Femur (tissue), 1 donor: ENCODE measurements at regions not wholly inside any gene's neighbourhood (a gene's known extent, or its start where the extent isn't known, plus 50 kb on each side); places are given as distances from the start of the nearest gene placed in this dataset.
"Not testable (repeated sequence)": the region's sequence is repeated elsewhere in the genome, so short reads cannot be mapped to it uniquely, and the experiment has no call there.

Source experiments
- DNase-seq: peaks from one replicate; pipeline ENCODE4 v3.0.0-alpha.2; 2017

DNA sequence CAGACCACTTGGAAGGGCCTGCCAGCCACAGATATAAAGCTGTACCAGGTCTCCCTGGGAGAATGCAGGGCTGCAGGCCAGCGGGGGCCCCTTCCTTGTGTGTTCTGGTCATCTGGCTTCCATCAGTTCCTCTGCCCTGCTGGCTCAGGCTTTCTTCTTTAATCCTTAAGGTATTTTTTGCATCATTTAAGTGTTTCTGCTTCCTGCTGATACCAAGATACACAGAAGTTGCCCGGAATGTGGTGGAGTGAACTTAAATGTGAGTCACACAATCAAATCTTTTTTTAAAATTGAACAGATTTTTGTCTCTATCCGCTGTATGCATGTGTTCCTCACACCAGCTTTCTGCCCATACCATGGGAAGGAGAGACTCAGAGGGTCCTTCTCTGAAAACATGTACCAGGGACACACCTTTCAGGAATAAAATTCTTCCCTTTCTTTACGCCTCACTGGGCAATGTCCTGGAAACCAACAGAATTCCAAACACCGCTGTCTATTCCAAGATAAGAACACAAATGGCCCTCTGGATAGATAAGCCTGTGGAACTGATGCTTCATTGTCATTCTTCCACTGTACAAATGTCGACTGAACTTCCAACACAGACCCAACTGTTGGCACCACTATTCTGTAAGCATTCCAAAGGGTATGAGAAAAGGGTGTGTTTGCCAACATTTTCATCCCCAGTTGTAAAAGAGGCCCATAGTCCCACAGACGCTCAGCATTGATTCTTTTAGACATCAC is 206.2 kb upstream of the MYLIP start:
- peak; percentile 35 for DNase-seq

DNA sequence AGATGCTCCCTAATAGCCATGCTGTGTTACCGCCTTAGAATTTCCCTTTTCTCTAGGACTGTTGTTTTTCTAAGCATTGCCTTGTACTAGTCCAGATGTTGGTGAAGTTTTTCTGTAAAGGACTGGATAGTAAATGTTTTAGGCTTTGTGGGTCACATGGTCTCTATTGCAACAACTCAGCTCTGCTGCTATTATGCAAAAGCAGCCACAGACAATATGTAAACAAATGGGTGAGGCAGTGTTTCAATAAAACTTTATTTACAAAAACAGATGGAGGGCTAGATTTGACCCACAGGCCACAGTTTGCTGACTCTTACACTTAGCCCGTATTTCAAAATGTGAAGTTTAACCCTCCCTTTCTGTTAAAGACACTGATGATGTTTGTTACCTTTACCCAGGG is 207.6 kb upstream of the MYLIP start:
- no peak for DNase-seq

DNA sequence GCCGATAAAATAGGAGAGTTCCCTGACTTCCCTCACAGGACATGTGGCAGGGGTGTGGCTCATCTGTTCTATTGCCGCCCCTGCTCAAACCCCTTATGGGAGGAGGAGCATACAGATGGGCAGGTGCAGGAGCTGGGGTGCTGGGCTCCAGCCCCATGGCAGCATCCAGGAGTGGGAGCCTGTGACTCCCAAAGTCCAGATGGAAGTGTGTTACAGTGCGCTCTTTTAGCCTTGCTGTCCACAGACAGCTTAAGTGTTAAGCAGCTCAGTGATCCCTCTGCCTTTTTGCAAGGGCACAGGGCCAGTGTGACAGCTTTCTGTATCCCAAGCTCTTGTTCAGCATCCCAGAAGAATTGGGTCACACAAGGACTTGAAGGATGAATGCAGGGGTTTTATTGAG is 212.3 kb upstream of the MYLIP start:
- DNase-seq = no peak

DNA sequence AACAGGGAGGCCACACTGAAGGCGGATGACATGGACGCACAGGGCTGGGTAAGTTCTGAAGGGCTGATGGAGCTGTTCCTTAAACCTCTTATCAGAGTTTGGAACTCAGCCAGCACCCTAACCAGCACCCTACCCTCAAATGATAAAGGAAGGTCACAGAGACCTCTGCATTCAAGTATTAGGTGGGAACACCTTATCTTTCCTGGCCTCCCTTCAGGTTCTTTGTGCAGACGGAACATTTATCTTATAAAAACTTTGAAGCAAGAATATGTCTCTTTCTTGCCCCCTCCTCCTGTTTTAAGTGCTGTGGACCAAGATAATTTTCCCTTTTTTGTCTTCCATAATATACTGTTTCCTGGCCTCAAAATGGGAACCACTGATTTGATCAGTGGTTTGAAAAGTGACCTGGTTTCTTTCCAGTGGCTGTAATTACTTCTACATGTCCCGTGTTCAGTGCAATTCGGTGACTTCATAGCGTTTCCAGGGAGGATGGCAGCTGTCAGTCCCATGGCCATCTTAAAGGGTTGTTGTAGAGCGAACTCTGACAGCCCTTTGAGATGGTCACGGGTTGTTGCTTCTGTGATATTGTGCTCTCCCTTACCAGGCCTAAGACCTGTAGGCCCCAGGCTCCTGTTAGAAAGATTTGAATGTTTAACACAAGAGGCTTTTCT is 213.2 kb upstream of the MYLIP start:
- DNase-seq = no peak

DNA sequence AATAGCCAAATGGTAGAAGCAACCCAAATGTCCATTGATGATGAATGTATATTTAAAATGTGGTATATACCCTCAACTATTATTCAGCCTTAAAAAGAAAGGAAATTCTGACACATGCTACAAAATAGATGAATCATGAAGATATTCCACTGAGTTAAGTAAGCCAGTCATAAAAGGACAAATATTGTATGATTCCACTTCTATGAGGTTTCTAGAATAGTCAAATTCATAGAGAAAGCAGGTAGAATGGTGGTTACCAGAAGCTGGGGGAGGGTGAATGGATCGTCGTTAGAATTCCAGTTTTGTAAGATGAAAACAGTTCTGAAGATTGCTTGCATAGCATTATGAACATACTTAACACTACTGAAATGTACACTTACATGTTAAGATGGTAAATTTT is 214.3 kb upstream of the MYLIP start:
- no peak for DNase-seq

DNA sequence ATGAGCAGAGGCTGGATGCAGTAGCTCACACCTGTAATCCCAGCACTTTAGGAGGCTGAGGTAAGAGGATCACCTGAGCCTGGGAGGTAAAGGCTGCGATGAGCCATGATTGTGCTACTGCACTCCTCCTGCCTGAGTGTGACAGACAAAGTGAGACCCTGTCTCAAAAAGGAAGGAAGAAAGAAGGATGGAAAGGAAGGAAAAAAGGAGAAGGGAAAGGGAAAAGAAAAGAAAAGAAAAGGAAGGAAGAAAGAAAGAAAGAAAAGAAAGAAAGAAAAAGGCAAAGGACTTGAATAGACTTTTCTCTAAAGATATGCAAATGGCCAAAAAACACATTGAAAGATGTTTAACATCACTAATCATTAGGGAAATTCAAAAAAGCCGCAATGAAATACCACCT is 215.3 kb upstream of the MYLIP start:
- no peak for DNase-seq

DNA sequence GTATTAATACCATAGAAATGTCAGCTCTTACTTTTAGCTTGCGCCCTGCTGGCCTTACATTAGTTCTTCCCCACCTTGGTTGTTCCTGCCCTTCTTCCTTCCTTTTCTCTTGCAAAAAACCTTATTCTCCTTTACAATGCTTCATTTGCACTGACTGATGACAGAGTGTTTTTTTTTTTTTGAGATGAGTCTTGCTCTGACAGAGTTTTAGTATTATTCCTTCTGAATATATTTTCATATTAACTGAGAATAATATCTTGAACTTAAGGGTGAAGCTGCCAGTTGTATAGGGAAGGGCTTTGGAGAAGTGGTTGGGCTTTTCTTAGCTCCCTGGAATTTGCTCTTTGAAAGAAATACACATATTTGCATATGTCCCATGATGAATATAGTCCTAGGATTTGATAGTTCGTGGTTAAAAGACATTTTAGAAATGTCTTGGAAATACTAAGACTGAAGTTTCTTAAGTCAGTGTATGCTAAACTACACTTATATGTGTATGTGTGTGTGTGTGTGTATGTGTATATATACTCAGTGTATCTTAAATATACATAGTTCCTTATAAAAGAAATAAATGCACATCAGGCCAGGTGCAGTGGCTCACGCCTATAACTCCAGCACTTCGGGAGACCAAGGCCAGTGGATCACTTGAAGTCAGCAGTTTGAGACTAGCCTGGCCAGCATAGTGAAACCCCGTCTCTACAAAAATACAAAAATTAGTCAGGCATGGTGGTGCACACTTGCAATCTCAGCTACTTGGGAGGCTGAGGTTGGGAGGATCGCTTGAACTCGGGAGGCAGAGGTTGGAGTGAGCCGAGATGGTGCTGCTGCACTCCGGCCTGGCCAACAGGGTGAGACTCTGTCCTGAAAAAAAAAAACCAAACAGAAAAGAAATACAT is 216.1 kb upstream of the MYLIP start:
- no peak for DNase-seq

DNA sequence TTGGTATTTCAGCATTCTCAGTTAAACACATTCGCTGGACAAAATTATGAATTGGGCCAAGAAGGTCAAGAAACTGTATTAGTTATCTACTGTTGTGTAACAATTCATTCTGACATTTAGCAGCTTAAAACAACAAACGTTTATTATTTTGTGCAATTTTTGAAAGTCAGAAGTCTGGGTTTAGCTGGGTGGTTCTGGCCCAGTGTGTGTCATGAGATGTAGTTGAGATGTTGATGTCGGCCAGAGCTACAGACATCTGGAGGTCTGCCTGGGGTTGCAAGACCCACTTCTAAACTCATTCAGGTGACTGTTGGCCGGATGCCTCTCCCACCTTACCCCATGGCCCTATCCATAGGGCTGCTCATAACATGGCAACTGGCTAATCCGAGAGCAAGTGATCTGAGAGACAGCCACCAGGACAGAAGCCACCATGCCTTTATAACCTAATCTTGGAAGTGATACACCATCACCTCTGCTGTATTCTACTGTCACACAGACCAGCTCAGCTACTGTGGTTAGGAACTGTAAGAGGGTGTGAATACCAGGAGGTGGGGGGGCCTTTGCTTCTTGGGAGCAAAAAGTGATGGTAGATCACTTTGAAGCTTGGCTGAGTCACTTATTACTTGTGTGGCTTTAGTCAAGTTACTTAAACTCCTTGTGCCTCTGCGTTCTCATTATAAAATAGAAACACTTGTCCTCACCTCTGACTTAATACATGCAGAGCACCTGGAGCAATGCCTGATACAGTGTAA is 217.0 kb upstream of the MYLIP start:
- no peak for DNase-seq

DNA sequence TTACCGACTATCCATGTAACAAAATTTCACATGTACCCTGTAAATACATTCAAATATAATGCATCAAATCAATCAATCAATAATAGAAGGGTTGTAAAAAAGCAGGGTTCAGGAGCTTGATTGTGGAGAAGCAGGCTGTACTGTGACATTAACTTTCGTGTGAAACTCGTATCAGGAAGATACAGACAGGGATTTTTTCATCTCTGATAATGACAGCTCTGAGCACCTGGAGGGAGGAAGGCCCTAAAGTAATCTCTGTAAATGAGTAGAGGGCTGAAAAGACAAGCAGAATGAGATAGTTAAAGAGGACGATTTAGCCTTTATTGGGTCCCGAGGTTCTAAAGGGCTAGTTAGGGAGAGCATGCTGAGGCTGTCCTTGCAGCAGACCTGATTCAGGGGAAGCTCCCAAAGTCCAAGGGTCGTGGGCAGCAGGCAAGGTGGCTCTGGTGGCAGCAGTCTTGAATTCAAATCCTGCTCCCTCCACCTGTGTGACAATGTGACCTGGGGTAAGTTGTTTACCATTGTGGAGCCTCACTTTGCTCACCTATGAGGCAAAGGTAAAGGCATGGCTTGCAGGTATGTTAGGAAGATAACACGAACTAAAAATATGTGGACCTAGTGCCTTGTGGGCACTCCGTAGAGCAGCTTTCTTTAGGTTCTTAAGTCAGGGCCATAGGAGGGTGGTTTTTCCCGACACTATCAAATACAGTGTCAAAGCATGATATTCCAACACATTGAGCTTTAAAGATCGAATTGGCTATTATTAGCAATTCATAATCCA is 219.4 kb upstream of the MYLIP start:
- no peak for DNase-seq

DNA sequence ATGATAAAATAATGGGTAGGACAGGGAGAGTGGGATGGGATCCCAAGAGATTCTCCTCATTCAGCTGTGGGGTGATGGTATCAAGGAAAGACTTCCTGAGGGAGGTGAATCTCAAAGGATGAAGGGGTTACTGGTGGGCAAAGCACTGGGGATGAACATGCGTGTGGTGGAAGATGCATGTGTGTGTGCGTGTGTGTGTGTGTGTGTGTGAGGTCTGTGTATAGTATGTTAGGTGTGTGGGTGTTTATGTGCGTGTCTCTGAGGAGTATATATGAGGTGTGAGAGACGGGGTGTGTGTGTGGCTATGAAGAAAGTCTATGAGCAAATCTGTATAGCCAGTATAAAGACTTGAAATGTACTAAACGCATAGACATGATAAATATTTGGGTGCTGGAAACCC is 220.0 kb upstream of the MYLIP start:
- DNase-seq = no peak

DNA sequence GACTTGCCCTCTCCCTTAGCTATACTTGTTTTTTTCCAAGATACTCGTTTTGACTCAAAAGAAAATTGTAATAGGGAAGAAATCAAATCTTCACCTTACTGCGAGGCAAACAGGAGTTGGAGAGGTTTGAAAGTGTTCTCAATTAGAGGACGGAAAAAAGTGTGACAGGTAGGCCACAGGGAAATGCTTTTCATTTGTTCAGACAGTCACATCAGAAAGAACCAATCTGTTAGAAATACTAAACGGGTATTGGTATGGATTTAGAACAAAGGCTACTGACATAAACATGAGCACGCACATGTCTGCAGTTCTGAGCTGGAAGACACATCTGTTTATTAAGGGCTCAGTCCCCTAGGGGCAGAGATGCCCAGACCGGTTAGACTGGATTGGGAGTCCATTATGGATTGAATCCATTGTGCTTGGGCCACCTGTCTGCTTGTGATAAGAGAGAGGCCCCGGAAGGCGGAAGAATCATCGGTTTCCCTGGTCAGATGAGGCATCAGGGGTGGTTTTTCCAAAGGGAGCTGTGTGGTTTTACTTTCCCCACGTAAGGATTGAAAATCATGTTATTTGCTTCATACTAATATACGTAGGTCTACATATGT is 220.9 kb upstream of the MYLIP start:
- no peak for DNase-seq

DNA sequence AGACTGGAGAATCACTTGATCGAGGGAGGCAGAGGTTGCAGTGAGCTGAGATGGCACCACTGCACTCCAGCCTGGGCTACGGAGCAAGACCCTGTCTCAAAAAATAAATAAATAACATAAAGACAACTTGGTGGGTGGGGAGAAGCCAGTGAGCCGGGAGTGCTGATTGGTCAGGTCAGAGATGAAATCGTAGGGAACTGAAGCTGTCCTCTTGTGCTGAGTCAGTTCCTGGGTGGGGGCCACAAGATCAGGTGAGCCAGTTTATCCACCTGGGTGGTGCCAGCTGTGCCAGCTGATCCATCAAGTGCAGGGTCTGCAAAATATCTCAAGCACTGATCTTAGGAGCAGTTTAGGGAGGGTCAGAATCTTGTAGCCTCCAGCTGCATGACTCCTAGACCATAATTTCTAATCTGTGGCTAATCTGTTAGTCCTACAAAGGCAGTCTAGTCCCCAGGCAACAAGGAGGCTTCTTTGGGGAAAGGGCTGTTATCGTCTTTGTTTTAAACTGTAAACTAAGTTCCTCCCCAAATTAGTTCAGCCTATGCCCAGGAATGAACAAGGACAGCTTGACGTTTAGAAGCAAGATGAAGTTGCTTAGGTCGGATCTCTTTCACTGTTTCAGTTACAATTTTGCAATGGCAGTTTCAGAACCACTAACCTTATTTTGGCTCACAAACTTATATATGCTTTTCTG is 221.5 kb upstream of the MYLIP start:
- not testable (repeated sequence) for DNase-seq

DNA sequence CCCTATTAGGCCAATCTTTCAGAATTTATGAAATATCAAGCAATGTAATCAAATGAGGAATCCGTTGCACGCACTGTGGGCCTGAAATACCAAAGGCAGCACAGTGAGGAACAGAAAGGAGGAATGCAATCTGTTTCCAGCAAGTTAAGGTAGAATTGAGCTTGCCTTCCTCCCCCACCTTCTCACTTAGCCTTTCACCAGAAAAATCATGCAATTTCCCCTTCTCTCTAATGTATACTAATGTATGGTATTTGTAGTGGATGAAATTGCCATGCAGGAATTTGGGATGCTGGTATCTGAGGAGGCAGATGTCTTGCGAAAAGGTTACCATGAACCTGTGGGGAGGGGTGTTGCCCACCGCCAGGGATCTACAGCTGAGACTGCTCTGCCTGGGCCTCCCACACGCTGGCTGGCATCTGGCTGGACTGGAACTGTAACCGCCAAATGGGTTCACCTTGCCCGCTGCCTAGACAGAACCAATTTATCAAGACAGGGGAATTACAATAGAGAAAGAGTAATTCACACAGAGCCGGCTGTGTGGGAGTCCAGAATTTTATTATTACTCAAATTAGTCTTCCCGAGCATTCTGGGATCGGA is 222.4 kb upstream of the MYLIP start:
- no peak for DNase-seq

DNA sequence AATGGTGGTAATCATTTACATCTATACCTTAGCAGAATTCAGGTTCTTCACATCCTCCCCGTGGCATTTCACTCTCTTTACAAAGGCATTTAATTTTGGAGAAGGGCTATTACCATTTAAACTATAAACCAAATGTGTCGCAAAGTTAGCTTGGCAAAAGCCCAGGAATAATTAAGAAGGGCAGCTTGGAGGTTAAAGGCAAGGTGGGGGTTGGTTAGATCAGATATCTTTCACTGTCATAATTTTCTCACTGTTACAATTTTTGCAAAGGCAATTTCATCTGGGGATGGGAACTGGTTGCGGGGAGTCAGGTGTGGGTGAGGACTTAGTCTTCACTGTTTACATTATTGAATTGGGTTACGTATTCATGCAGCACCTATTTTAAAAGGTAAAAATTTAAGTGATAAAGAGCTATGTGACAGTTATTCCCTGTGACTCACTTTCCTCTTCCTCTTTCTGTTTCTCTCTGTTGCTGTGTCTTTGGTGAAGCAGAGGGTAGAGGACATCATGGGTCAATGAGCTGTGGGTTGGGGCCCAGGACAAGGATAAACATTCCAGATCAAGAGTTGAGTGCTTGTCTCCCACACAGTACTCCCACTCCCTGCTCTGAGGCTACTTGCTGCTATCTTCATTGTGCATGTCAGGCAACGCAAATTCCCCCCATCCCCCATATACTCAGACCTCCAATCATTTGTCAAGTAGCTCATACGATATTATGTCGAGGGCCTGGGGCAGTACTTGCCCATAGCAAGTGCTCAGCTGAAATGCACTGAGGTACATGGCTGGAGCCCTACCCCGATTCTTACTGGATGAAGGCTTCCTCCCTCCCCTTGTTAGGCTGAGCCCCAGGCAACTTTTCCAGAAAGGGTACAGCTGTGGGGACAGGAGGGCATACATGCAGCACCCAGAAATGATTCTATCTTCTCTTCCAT is 223.1 kb upstream of the MYLIP start:
- no peak for DNase-seq

DNA sequence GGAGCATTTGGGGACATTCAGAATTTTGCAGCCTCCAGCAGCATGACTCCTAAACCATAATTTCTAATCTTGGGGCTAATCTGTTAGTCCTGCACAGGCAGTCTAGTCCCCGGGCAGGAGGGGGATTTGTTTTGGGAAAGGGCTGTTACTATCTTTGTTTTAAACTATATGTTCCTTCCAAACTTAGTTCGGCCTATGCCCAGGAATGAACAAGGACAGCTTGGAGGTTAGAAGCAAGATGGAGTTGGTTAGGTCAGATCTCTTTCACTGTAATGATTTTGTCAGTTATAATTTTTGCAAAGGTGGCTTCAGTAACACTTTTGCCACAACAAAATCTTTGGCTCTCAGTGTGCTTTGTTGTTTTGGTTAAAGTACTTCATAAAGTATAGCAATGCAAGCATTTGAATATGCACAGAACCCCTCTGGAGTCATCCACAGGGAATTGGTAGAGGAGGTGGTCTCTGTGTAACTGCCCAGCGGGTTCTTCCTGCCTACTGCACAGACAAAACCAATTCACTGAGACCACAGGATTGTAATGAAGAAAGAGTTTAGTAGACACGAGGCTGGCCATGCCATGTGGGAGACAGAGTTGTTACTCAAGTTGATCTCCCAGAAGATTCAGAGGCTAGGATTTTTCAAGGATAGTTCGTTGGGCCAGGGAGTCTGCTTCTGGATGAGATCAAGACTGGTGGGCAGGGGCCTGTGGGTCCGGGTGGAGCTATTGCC is 224.1 kb upstream of the MYLIP start:
- no peak for DNase-seq

DNA sequence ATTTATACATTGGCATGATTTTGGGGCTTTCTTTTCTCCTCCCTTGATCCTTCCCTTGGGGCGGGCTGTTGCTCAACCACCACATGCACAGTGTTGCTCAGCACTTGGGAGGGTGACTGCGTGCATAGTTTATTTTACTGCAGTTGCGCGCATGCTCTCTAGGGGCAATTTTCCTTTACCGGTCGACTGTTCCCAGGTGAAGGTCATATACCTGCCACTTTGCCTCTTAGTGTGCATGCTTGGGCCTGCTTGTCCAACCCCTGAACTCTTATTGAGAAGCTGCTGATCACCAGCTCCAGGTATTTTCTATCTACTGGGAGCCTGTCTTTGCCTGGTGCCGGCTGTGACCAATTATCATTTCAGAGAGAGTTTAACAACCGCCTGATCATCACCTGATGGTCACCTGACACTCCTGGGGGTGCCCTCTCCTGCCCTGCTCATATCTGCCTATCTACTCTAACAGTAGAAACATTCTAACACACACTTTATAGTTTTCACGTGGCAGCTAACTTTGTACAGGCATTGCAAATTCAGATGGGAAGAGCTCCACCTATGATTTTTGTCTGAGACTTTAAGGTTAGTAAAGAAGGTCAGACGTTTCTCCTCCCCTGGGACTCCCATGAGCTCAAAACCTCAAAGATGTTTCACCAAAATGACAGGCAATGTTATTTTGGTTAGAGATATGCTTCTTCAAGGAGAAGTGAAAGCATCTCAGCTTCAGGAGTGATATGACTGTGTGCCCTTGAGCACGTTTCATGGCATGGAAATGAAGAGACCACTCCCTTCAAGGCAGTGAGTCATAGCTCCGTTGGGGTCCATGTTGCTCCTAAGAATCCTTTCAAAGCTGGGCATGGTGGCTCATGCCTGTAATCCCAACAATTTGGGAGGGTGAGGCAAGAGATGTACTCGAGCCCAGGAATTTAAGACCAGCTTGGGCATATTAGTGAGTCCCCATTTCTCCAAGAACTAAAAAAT is 227.5 kb upstream of the MYLIP start:
- DNase-seq = no peak

DNA sequence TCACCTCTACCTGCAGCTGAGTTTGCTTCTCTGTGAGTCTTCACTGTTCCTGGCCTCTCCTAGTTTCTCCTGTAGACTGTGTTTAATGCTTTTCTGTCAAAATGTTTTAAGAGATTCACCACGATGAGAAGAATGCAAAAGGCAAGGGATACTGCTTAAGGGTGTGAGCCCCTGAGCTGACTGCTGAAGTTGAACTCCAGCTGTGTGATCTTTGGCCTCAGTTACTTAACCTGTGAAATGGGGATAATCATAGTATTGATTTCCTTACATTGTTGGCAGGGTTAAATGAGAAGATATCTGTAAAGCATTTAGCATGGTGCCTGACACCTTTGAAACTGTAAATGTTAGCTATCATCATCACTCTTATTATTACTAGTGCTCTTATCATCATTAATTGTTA is 230.2 kb upstream of the MYLIP start:
- DNase-seq = no peak
